IMR-90 (cell line): ENCODE measurements at regions not wholly inside any gene's neighbourhood (a gene's known extent, or its start where the extent isn't known, plus 50 kb on each side); places are given as distances from the start of the nearest gene placed in this dataset.

Experiments used
- ATAC-seq: fragments of 200-7000 bp; cut with Tn5 transposase; 2 replicates; pipeline ENCODE4 v1.9.1; 2020; ENCODE audit warnings: low read depth, mild to moderate bottlenecking, moderate library complexity
- BruUV-seq: library from RNA; stranded (reverse); fragments of 400-500 nt; replicated peaks from 2 replicates; lab custom pipeline; 2021; lab: Mats Ljungman, UMichigan
- CTCF ChIA-PET: fragments of 300-600 bp; formaldehyde crosslinking; extraction: SDS; loops from one replicate; lab custom pipeline; 2021; ENCODE audit warnings: antibody characterized with exemption; lab: Yijun Ruan, JAX
- POLR2A ChIA-PET: fragments of 300-600 bp; sonication (Branson Sonifier 250); formaldehyde crosslinking; loops from one replicate; lab custom pipeline; 2022; ENCODE audit warnings: antibody characterized with exemption; ENCODE audit not compliant: unreplicated experiment; lab: Charles Lee
- DNase-seq: peaks from one replicate; pipeline ENCODE4 v3.0.0; 2013
- H2AFZ ChIP-seq: replicated peaks from 2 replicates; pipeline ENCODE3; 2013; ENCODE audit warnings: low read length, mild to moderate bottlenecking; ENCODE audit not compliant: poor library complexity
- H2AK5ac ChIP-seq: 2 replicates; pipeline ENCODE4 v1.6.1; 2013; ENCODE audit warnings: low read depth, low read length, inconsistent platforms
- H2AK9ac ChIP-seq: replicated peaks from 2 replicates; pipeline ENCODE3; 2013; ENCODE audit warnings: mild to moderate bottlenecking, low read depth, low read length, moderate library complexity; ENCODE audit not compliant: poor library complexity
- H2BK120ac ChIP-seq: 2 replicates; pipeline ENCODE4 v1.6.1; 2013; ENCODE audit warnings: low read depth, low read length, inconsistent platforms
- H2BK15ac ChIP-seq: 3 replicates; pipeline ENCODE4 v1.6.1; 2013; ENCODE audit warnings: low read depth, low read length, inconsistent platforms
- H2BK20ac ChIP-seq: 2 replicates; pipeline ENCODE4 v1.6.1; 2013; ENCODE audit warnings: low read depth, mild to moderate bottlenecking, inconsistent platforms, low read length, moderate library complexity
- H2BK5ac ChIP-seq: 2 replicates; pipeline ENCODE4 v1.6.1; 2013; ENCODE audit warnings: mild to moderate bottlenecking, low read depth, low read length, inconsistent platforms; ENCODE audit not compliant: poor library complexity, severe bottlenecking
- H3K14ac ChIP-seq: replicated peaks from 2 replicates; pipeline ENCODE4 v1.6.1; 2013; ENCODE audit warnings: low read depth, low read length, inconsistent platforms
- H3K18ac ChIP-seq: 2 replicates; pipeline ENCODE4 v1.6.1; 2013; ENCODE audit warnings: low read depth, low read length, control low read depth
- H3K23ac ChIP-seq: 2 replicates; pipeline ENCODE4 v1.6.1; 2013; ENCODE audit warnings: low read depth, low read length, inconsistent platforms
- H3K27ac ChIP-seq: 2 replicates; pipeline ENCODE4 v1.5.1; 2013; ENCODE audit warnings: mild to moderate bottlenecking, control low read depth, low read length; ENCODE audit not compliant: insufficient read depth
- H3K27me3 ChIP-seq: 2 replicates; pipeline ENCODE4 v1.6.1; 2013; ENCODE audit warnings: low read length; ENCODE audit not compliant: control insufficient read depth, insufficient read depth
- H3K36me3 ChIP-seq: 2 replicates; pipeline ENCODE4 v1.6.1; 2013; ENCODE audit warnings: low read length, mixed read lengths; ENCODE audit not compliant: control insufficient read depth, insufficient read depth
- H3K4ac ChIP-seq: 2 replicates; pipeline ENCODE4 v1.6.1; 2013; ENCODE audit warnings: low read depth, low read length, inconsistent platforms
- H3K4me1 ChIP-seq: 2 replicates; pipeline ENCODE4 v1.6.1; 2013; ENCODE audit warnings: low read length, mixed read lengths; ENCODE audit not compliant: control insufficient read depth, insufficient read depth
- H3K4me2 ChIP-seq: 2 replicates; pipeline ENCODE4 v1.6.1; 2013; ENCODE audit warnings: low read depth, mild to moderate bottlenecking, control low read depth, low read length, moderate library complexity
- H3K4me3 ChIP-seq: 2 replicates; pipeline ENCODE4 v1.5.1; 2013; ENCODE audit warnings: low read depth, mild to moderate bottlenecking, control low read depth, low read length, moderate library complexity; ENCODE audit not compliant: insufficient read depth
- H3K56ac ChIP-seq: 2 replicates; pipeline ENCODE4 v1.6.1; 2013; ENCODE audit warnings: low read length, inconsistent platforms; ENCODE audit not compliant: insufficient read depth; ENCODE audit errors: extremely low read depth
- H3K79me1 ChIP-seq, 2 experiments: 2 replicates each; pipeline ENCODE4 v1.6.1; 2013; ENCODE audit warnings: low read length in 2 of 2, inconsistent platforms in 1 of 2, low read depth in 1 of 2
- H3K9ac ChIP-seq: 2 replicates; pipeline ENCODE4 v1.6.1; 2013; ENCODE audit warnings: low read depth, low read length, control low read depth
- H3K9me1 ChIP-seq: 2 replicates; pipeline ENCODE4 v1.6.1; 2013; ENCODE audit warnings: low read length, inconsistent platforms; ENCODE audit not compliant: insufficient read depth
- H3K9me3 ChIP-seq: 2 replicates; pipeline ENCODE4 v1.6.1; 2013; ENCODE audit warnings: low read length; ENCODE audit not compliant: control insufficient read depth, insufficient read depth
- H4K20me1 ChIP-seq: 2 replicates; pipeline ENCODE4 v1.6.1; 2013; ENCODE audit warnings: low read length, inconsistent platforms; ENCODE audit not compliant: insufficient read depth
- H4K5ac ChIP-seq: 2 replicates; pipeline ENCODE4 v1.6.1; 2013; ENCODE audit warnings: mild to moderate bottlenecking, low read depth, low read length, control low read depth
- H4K8ac ChIP-seq, 2 experiments: 2 replicates each; pipeline ENCODE4 v1.6.1; 2013; ENCODE audit warnings: low read depth in 2 of 2, low read length in 2 of 2, control low read depth in 1 of 2, inconsistent platforms in 1 of 2
- H4K91ac ChIP-seq: 2 replicates; pipeline ENCODE4 v1.6.1; 2013; ENCODE audit warnings: low read depth, low read length, inconsistent platforms; ENCODE audit not compliant: insufficient read depth
- BHLHE40 ChIP-seq: fragments of 150-350 bp; IDR thresholded peaks from 2 replicates; pipeline ENCODE4 v1.6.1; 2016; ENCODE audit warnings: mild to moderate bottlenecking, low read depth, low read length
- CEBPB ChIP-seq: IDR thresholded peaks from 2 replicates; pipeline ENCODE4 v1.6.1; 2012; ENCODE audit warnings: low read depth, low read length, improper control_type of control experiment
- CHD1 ChIP-seq: IDR thresholded peaks from 2 replicates; pipeline ENCODE4 v1.6.1; 2012; ENCODE audit warnings: low read depth, low read length, improper control_type of control experiment
- CTCF ChIP-seq: conservative IDR thresholded peaks from 2 replicates; pipeline ENCODE4 v1.5.1; 2012; ENCODE audit warnings: mild to moderate bottlenecking, low read depth, low read length, improper control_type of control experiment
- ELK1 ChIP-seq: fragments of 150-350 bp; IDR thresholded peaks from 2 replicates; pipeline ENCODE4 v1.6.1; 2016; ENCODE audit warnings: low read depth, mild to moderate bottlenecking, low read length, moderate library complexity, borderline replicate concordance
- FOS ChIP-seq: fragments of 150-350 bp; IDR thresholded peaks from 2 replicates; pipeline ENCODE4 v1.6.1; 2016; ENCODE audit warnings: low read depth, low read length
- MAZ ChIP-seq: IDR thresholded peaks from 2 replicates; pipeline ENCODE4 v1.6.1; 2012; ENCODE audit warnings: low read depth, mild to moderate bottlenecking, low read length, improper control_type of control experiment, moderate library complexity, borderline replicate concordance
- MXI1 ChIP-seq: IDR thresholded peaks from 2 replicates; pipeline ENCODE4 v1.6.1; 2012; ENCODE audit warnings: low read depth, mild to moderate bottlenecking, low read length, moderate library complexity, borderline replicate concordance
- NFE2L2 ChIP-seq: fragments of 150-350 bp; IDR thresholded peaks from 2 replicates; pipeline ENCODE4 v1.6.1; 2016; ENCODE audit warnings: low read depth, mild to moderate bottlenecking, low read length
- POLR2A ChIP-seq: IDR thresholded peaks from 2 replicates; pipeline ENCODE4 v1.6.1; 2012; ENCODE audit warnings: mild to moderate bottlenecking, low read depth, low read length
- RAD21 ChIP-seq: IDR thresholded peaks from 2 replicates; pipeline ENCODE4 v1.6.1; 2012; ENCODE audit warnings: low read length, improper control_type of control experiment
- RCOR1 ChIP-seq: IDR thresholded peaks from 2 replicates; pipeline ENCODE4 v1.6.1; 2012; ENCODE audit warnings: mild to moderate bottlenecking, low read length, improper control_type of control experiment; ENCODE audit not compliant: insufficient replicate concordance
- RFX5 ChIP-seq: IDR thresholded peaks from 2 replicates; pipeline ENCODE4 v1.8.0; 2012; ENCODE audit warnings: low read depth, mild to moderate bottlenecking, low read length, moderate library complexity
- WGBS, 2 experiments: methylation state at CpG; one replicate each; pipeline versions ENCODE4 v1.1.5 to v1.1.7; 2013; ENCODE audit warnings: missing lambda C conversion rate in 2 of 2; ENCODE audit not compliant: insufficient read length in 1 of 2; ENCODE audit errors: extremely low coverage in 2 of 2; 5-methylcytosine and 5-hydroxymethylcytosine counted together
- dilution Hi-C: fragments of 300-500 bp; cut with HindIII; formaldehyde crosslinking; loops from one replicate; pipeline ENCODE4 v1.14.3; 2018; ENCODE audit warnings: low sequenced_read_pairs; ENCODE audit not compliant: unreplicated experiment
- in situ Hi-C: fragments of 300-500 bp; cut with MboI; formaldehyde crosslinking; loops from 3 replicates; pipeline ENCODE4 v1.14.3; 2019; ENCODE audit warnings: low sequenced_read_pairs, inconsistent platforms, mixed read lengths
- intact Hi-C: fragments of 100-400 bp; cut with micrococcal nuclease; formaldehyde crosslinking; loops from 2 replicates; pipeline ENCODE4 v1.10.0; 2022
- TF ChIP-seq, protein P1 (sequence below): fragments of 150-350 bp; IDR thresholded peaks from 2 replicates; pipeline ENCODE4 v1.6.1; 2017; ENCODE audit warnings: mild to moderate bottlenecking, antibody characterized with exemption, low read length, low read depth

GRCh38 chr5:167296661-167297060 is 994.8 kb upstream of the WWC1 start:
- Histone ChIP-seq H2AFZ (peak overlapping the region; percentile 18), H3K23ac (peak overlapping the region; percentile 59; the same call in 1 of the 2 replicates), H4K91ac (0 out of 2 replicates have a peak overlapping the region, but pooled peaks have one; percentile 1), H2BK120ac (peak overlapping the region; percentile 73), H3K4me3 (no peak overlapping the region), H3K27me3 (no peaks in the 10 kb centered on the region), H3K14ac (peak overlapping the region; percentile 70; the same call in 1 of the 2 replicates), H3K4me2 (no peak overlapping the region; the same call in 1 of the 2 replicates), H4K8ac (peak overlapping the region in 1 of 2 experiments; percentile 26; a peak in 1 of 4 replicates), H3K4ac (peak overlapping the region; percentile 79; the same call in 1 of the 2 replicates), H2AK5ac (no peak overlapping the region), H2BK20ac (peak overlapping the region; percentile 78), H3K18ac (no peak overlapping the region; the same call in 1 of the 2 replicates), H3K9ac (no peak overlapping the region), H3K36me3 (no peaks in the 10 kb centered on the region), H2BK15ac (0 out of 3 replicates have a peak overlapping the region, but pooled peaks have one; percentile 25), H4K5ac (no peak overlapping the region), H3K9me3 (no peaks in the 10 kb centered on the region), H4K20me1 (no peaks in the 10 kb centered on the region), H2BK5ac (no peak overlapping the region), H3K9me1 (peaks cover 3% of the 10 kb centered on the region; the same call in 1 of the 2 replicates), H2AK9ac (no peak overlapping the region), H3K27ac (no peak overlapping the region), H3K4me1 (peaks cover 16% of the 10 kb centered on the region), H3K56ac (no peak overlapping the region), H3K79me1 (no peaks in the 10 kb centered on the region)
- no peak for TF ChIP-seq CTCF
- no peak for TF ChIP-seq CHD1
- TF ChIP-seq FOS, result no peak
- TF ChIP-seq, protein P1, sequence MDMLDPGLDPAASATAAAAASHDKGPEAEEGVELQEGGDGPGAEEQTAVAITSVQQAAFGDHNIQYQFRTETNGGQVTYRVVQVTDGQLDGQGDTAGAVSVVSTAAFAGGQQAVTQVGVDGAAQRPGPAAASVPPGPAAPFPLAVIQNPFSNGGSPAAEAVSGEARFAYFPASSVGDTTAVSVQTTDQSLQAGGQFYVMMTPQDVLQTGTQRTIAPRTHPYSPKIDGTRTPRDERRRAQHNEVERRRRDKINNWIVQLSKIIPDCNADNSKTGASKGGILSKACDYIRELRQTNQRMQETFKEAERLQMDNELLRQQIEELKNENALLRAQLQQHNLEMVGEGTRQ, result no peak
- no peak for TF ChIP-seq NFE2L2
- TF ChIP-seq POLR2A, result no peak
- TF ChIP-seq BHLHE40, result no peak
- no peak for TF ChIP-seq MXI1
- no peak for TF ChIP-seq ELK1
- no peak for TF ChIP-seq RCOR1
- TF ChIP-seq RAD21, result no peak
- no peak for TF ChIP-seq MAZ
- TF ChIP-seq RFX5, result no peak
- TF ChIP-seq CEBPB, result no peak
- no peak for ATAC-seq
- CTCF ChIA-PET, result interaction anchor here (0.6 kb wide), 1 partner anchor 40 kb away, joined by 3 read pairs; no protein-coding TSS in a partner anchor
- DNase-seq, result no peak
- in situ Hi-C loops, result no loop called here
- no TSS peak for BruUV-seq
- POLR2A ChIA-PET, result no interaction called here
- intact Hi-C loops, result loop anchor here (5.0 kb wide), 1 partner anchor 59 kb away; no protein-coding TSS in a partner anchor
- WGBS, 2 experiments, result 75% methylated on average over 1 of the region's 1 CpG; no CpG with 5 or more reads in 1 of the 2 experiments
- dilution Hi-C loops, result no loop called here
